GM12878 (cell line): ENCODE measurements at regions not wholly inside any gene's neighbourhood (a gene's known extent, or its start where the extent isn't known, plus 50 kb on each side); places are given as distances from the start of the nearest gene placed in this dataset.

ENCODE experiments used
- ATAC-seq: fragments of 200-7000 bp; cut with Tn5 transposase; 3 replicates; pipeline ENCODE4 v1.9.1; 2020; ENCODE audit warnings: mild to moderate bottlenecking, moderate library complexity
- BruUV-seq: library from RNA; stranded (reverse); fragments of 400-500 nt; replicated peaks from 2 replicates; lab custom pipeline; 2021; lab: Mats Ljungman, UMichigan
- CTCF ChIA-PET: fragments of 300-600 bp; sonication (Branson Sonifier 250); formaldehyde crosslinking; extraction: SDS; loops from one replicate; lab custom pipeline; 2021; ENCODE audit warnings: inconsistent platforms; lab: Yijun Ruan, JAX
- POLR2A ChIA-PET: fragments of 350-600 bp; formaldehyde crosslinking; extraction: SDS; loops from one replicate; lab custom pipeline; 2021; ENCODE audit warnings: inconsistent platforms; lab: Charles Lee
- RAD21 ChIA-PET: fragments of 300-600 bp; sonication (Branson Sonifier 250); formaldehyde crosslinking; loops from one replicate; lab custom pipeline; 2023; ENCODE audit warnings: antibody characterized with exemption; ENCODE audit not compliant: unreplicated experiment; lab: Charles Lee
- SMC1A ChIA-PET: fragments of 300-600 bp; sonication (Branson Sonifier 250); formaldehyde crosslinking; loops from one replicate; lab custom pipeline; 2023; ENCODE audit not compliant: unreplicated experiment, uncharacterized antibody; lab: Charles Lee
- DNase-seq: peaks from one replicate; pipeline ENCODE4 v3.0.0-alpha.2; 2011; ENCODE audit warnings: low read depth, low spot score
- FAIRE-seq: peaks from 3 replicates; lab custom pipeline; 2011; peaks lifted over from hg19 to GRCh38; lab: Jason Lieb, UNC
- H2AFZ ChIP-seq: 2 replicates; pipeline ENCODE4 v1.6.0; 2011; ENCODE audit warnings: low read depth, low read length, control low read depth; ENCODE audit not compliant: control insufficient read depth
- H3K27ac ChIP-seq: 2 replicates; pipeline ENCODE4 v1.5.1; 2011; ENCODE audit warnings: control low read depth; ENCODE audit not compliant: control insufficient read depth, insufficient read depth
- H3K27me3 ChIP-seq, 2 experiments: replicated peaks in 1 of 2; 2 replicates each; pipeline versions ENCODE4 v1.6.0 to v1.6.1; 2011; ENCODE audit warnings: low read length in 1 of 2; ENCODE audit not compliant: control insufficient read depth in 2 of 2, insufficient read depth in 2 of 2
- H3K36me3 ChIP-seq, 2 experiments: 2 replicates each; pipeline ENCODE4 v1.5.1; 2011; ENCODE audit warnings: low read length in 1 of 2; ENCODE audit not compliant: control insufficient read depth in 2 of 2, insufficient read depth in 2 of 2
- H3K4me1 ChIP-seq: 2 replicates; pipeline ENCODE4 v1.6.1; 2011; ENCODE audit warnings: mild to moderate bottlenecking, low read length, moderate library complexity, mixed read lengths; ENCODE audit not compliant: control insufficient read depth, insufficient read depth
- H3K4me2 ChIP-seq: 2 replicates; pipeline ENCODE4 v1.6.0; 2011; ENCODE audit warnings: control low read depth; ENCODE audit not compliant: control insufficient read depth, insufficient read depth
- H3K4me3 ChIP-seq: fragments of 200-600 bp; sonication (generic); 2 replicates; pipeline ENCODE4 v1.5.1; 2016
- H3K79me2 ChIP-seq: 2 replicates; pipeline ENCODE4 v1.6.0; 2011; ENCODE audit warnings: low read length; ENCODE audit not compliant: control insufficient read depth, insufficient read depth
- H3K9ac ChIP-seq: 2 replicates; pipeline ENCODE4 v1.8.0; 2011; ENCODE audit warnings: low read length, control low read depth, mixed read lengths; ENCODE audit not compliant: control insufficient read depth, insufficient read depth
- H3K9me3 ChIP-seq: replicated peaks from 3 replicates; pipeline ENCODE4 v1.5.1; 2011; ENCODE audit warnings: mild to moderate bottlenecking, low read length; ENCODE audit not compliant: control insufficient read depth, insufficient read depth
- H4K20me1 ChIP-seq: 2 replicates; pipeline ENCODE4 v1.6.0; 2011; ENCODE audit not compliant: control insufficient read depth, insufficient read depth
- CHD2 ChIP-seq: IDR thresholded peaks from 2 replicates; pipeline ENCODE4 v1.6.1; 2011; ENCODE audit warnings: low read depth, low read length, improper control_type of control experiment, borderline replicate concordance
- DPF2 ChIP-seq: fragments of 450-650 bp; IDR thresholded peaks from 2 replicates; pipeline ENCODE4 v1.6.1; 2017; ENCODE audit warnings: mild to moderate bottlenecking
- FOS ChIP-seq: IDR thresholded peaks from 3 replicates; pipeline ENCODE4 v1.6.1; 2011; ENCODE audit warnings: borderline replicate concordance; ENCODE audit not compliant: insufficient read length; ENCODE audit errors: extremely low read depth
- HDAC2 ChIP-seq: fragments of 200-600 bp; sonication (generic); IDR thresholded peaks from 2 replicates; pipeline ENCODE4 v1.6.1; 2017
- IKZF2 ChIP-seq, 2 experiments: fragments of 450-650 bp; IDR thresholded peaks; 2 replicates each; pipeline ENCODE4 v1.6.1; 2017; ENCODE audit warnings: mild to moderate bottlenecking in 2 of 2, moderate library complexity in 2 of 2
- MTA2 ChIP-seq: fragments of 450-650 bp; IDR thresholded peaks from 2 replicates; pipeline ENCODE4 v1.6.1; 2016; ENCODE audit warnings: low read depth, mild to moderate bottlenecking, moderate library complexity
- MXI1 ChIP-seq: fragments of 150-350 bp; IDR thresholded peaks from 2 replicates; pipeline ENCODE4 v1.6.1; 2011; ENCODE audit warnings: low read depth, mild to moderate bottlenecking, inconsistent platforms, low read length, improper control_type of control experiment
- NFYB ChIP-seq: IDR thresholded peaks from 2 replicates; pipeline ENCODE4 v1.6.1; 2011; ENCODE audit warnings: low read depth, mild to moderate bottlenecking, low read length, improper control_type of control experiment, moderate library complexity; ENCODE audit not compliant: insufficient read depth
- NR2C2 ChIP-seq: IDR thresholded peaks from 2 replicates; pipeline ENCODE4 v1.6.1; 2011; ENCODE audit warnings: borderline replicate concordance, low read depth; ENCODE audit not compliant: control insufficient read depth, insufficient read length
- SMARCA5 ChIP-seq: fragments of 450-650 bp; IDR thresholded peaks from 2 replicates; pipeline ENCODE4 v1.6.1; 2017; ENCODE audit warnings: mild to moderate bottlenecking
- SPI1 ChIP-seq: IDR thresholded peaks from 2 replicates; pipeline ENCODE4 v1.6.1; 2011; ENCODE audit warnings: low read depth, mild to moderate bottlenecking, low read length, moderate library complexity, borderline replicate concordance; ENCODE audit not compliant: insufficient read depth
- SRF ChIP-seq, 2 experiments: IDR thresholded peaks; 2 replicates each; pipeline ENCODE4 v1.6.1; 2011; ENCODE audit warnings: low read depth in 2 of 2, low read length in 2 of 2, mild to moderate bottlenecking in 1 of 2, moderate library complexity in 1 of 2
- SUZ12 ChIP-seq: fragments of 200-600 bp; sonication (generic); IDR thresholded peaks from one replicate; pipeline ENCODE4 v1.6.1; 2018; ENCODE audit warnings: antibody characterized with exemption, mild to moderate bottlenecking; ENCODE audit not compliant: unreplicated experiment
- ZNF384 ChIP-seq: IDR thresholded peaks from 2 replicates; pipeline ENCODE4 v1.6.1; 2012; ENCODE audit warnings: low read depth, mild to moderate bottlenecking, low read length, improper control_type of control experiment, borderline replicate concordance
- ZNF622 ChIP-seq: fragments of 450-650 bp; IDR thresholded peaks from 2 replicates; pipeline ENCODE4 v1.6.1; 2017; ENCODE audit warnings: mild to moderate bottlenecking, inconsistent platforms
- WGBS: methylation state at CpG from one replicate; pipeline ENCODE4 v1.1.6; 2016; ENCODE audit warnings: low lambda C conversion rate; ENCODE audit not compliant: insufficient replicate concordance, insufficient coverage; ENCODE audit errors: missing lambda C conversion rate; 5-methylcytosine and 5-hydroxymethylcytosine counted together
- in situ Hi-C: fragments of 300-500 bp; cut with MboI; formaldehyde crosslinking; loops from 9 replicates; pipeline ENCODE4 v1.14.3; 2018; ENCODE audit warnings: mixed read lengths
- intact Hi-C: fragments of 100-400 bp; cut with micrococcal nuclease; formaldehyde crosslinking; loops from one replicate; pipeline ENCODE4 v1.14.2; 2022; ENCODE audit not compliant: unreplicated experiment
- TF ChIP-seq, protein P1 (sequence below): fragments of 450-650 bp; IDR thresholded peaks from 2 replicates; pipeline ENCODE4 v1.6.1; 2018; ENCODE audit warnings: borderline replicate concordance, mild to moderate bottlenecking; ENCODE audit not compliant: partially characterized antibody
- TF ChIP-seq, protein P2 (sequence below): fragments of 450-650 bp; conservative IDR thresholded peaks from 2 replicates; pipeline ENCODE4 v1.6.1; 2017; ENCODE audit warnings: mild to moderate bottlenecking, moderate library complexity
- TF ChIP-seq, protein P3 (sequence below): fragments of 450-650 bp; IDR thresholded peaks from 2 replicates; pipeline ENCODE4 v1.6.1; 2017; ENCODE audit warnings: mild to moderate bottlenecking

DNA sequence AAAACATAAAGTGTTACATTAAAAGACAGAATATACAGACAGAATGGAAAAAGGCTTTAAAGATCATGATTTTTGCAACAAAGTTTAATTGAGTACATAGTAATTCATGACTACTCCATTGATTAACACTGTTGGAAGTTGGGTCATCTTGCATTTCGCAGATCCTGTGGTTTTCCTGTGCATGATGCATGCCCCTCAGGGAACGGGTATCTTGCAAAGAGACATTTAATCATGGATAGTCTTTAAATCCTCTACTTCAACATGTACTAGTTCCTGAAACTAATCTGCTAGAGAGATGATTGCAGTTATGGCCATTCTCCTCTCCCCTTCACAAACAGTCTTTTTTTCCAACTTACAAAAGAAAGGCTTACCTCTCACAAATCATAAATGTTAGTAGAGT is 155.6 kb upstream of the DSEL start (continued):
- TF ChIP-seq HDAC2, result no peak
- TF ChIP-seq FOS, result no peak
- TF ChIP-seq NR2C2, result no peak
- TF ChIP-seq, all 136 proteins: peak for 0

DNA sequence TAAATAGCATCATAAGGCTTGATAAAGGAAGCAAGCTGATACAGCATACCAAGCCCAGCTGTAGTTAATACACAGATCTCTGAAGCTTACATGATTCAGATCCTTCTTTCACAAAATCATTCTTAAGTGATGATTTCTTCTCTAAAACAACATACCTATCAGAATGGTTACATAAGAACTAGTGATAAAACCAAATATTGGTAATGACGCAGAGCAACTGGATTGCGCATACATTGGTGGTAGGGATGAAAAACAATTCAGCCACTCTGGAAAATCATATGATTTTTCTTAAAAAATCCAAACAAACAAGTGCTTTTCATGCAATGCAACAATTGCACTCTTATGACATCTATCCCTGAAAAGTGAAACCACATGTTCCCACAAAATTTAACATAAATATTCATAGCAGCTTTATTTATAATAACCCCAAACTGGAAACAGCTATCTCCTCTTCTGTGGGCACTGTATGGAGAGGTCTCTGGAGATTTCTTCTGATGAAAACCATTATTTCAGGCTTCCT is 153.6 kb upstream of the DSEL start:
- CTCF ChIA-PET, result no interaction called here
- H3K9me3 ChIP-seq, result no peaks in the 10 kb centered on the region
- SMC1A ChIA-PET, result no interaction called here
- FAIRE-seq (no peak), DNase-seq (no peak), ATAC-seq (no peak)
- RAD21 ChIA-PET, result no interaction called here
- in situ Hi-C loops, result no loop called here
- H3K4me3 ChIP-seq, result no peak overlapping the region
- no peaks in the 10 kb centered on the region for H4K20me1 ChIP-seq
- BruUV-seq, result no TSS peak
- H3K27ac ChIP-seq, result no peak overlapping the region
- POLR2A ChIA-PET, result no interaction called here
- H3K27me3 ChIP-seq, result no peaks in the 10 kb centered on the region
- H3K4me1 ChIP-seq, result no peaks in the 10 kb centered on the region
- no peak overlapping the region for H2AFZ ChIP-seq
- H3K4me2 ChIP-seq, result no peak overlapping the region
- no peaks in the 10 kb centered on the region for H3K36me3 ChIP-seq
- WGBS, result 53% methylated on average over 2 of the region's 2 CpGs
- no peaks in the 10 kb centered on the region for H3K79me2 ChIP-seq
- H3K9ac ChIP-seq, result no peak overlapping the region
- intact Hi-C loops, result no loop called here
- TF ChIP-seq, protein P1, sequence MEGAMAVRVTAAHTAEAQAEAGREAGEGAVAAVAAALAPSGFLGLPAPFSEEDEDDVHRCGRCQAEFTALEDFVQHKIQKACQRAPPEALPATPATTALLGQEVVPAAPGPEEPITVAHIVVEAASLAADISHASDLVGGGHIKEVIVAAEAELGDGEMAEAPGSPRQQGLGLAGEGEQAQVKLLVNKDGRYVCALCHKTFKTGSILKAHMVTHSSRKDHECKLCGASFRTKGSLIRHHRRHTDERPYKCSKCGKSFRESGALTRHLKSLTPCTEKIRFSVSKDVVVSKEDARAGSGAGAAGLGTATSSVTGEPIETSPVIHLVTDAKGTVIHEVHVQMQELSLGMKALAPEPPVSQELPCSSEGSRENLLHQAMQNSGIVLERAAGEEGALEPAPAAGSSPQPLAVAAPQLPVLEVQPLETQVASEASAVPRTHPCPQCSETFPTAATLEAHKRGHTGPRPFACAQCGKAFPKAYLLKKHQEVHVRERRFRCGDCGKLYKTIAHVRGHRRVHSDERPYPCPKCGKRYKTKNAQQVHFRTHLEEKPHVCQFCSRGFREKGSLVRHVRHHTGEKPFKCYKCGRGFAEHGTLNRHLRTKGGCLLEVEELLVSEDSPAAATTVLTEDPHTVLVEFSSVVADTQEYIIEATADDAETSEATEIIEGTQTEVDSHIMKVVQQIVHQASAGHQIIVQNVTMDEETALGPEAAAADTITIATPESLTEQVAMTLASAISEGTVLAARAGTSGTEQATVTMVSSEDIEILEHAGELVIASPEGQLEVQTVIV, result no peak
- TF ChIP-seq, protein P2, sequence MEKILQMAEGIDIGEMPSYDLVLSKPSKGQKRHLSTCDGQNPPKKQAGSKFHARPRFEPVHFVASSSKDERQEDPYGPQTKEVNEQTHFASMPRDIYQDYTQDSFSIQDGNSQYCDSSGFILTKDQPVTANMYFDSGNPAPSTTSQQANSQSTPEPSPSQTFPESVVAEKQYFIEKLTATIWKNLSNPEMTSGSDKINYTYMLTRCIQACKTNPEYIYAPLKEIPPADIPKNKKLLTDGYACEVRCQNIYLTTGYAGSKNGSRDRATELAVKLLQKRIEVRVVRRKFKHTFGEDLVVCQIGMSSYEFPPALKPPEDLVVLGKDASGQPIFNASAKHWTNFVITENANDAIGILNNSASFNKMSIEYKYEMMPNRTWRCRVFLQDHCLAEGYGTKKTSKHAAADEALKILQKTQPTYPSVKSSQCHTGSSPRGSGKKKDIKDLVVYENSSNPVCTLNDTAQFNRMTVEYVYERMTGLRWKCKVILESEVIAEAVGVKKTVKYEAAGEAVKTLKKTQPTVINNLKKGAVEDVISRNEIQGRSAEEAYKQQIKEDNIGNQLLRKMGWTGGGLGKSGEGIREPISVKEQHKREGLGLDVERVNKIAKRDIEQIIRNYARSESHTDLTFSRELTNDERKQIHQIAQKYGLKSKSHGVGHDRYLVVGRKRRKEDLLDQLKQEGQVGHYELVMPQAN, result no peak
- TF ChIP-seq SUZ12 (no peak), NFYB (no peak), SPI1 (no peak), ZNF384 (no peak), ZNF622 (no peak), SRF (IDR thresholded peaks at IDR 0.05; ENCODE audit: low read depth in 2 of 2, low read length in 2 of 2) (no peak), CHD2 (no peak), MXI1 (no peak), FOS (no peak), DPF2 (no peak), IKZF2 (IDR thresholded peaks at IDR 0.05) (no peak), SMARCA5 (no peak), MTA2 (no peak)
- TF ChIP-seq, protein P3, sequence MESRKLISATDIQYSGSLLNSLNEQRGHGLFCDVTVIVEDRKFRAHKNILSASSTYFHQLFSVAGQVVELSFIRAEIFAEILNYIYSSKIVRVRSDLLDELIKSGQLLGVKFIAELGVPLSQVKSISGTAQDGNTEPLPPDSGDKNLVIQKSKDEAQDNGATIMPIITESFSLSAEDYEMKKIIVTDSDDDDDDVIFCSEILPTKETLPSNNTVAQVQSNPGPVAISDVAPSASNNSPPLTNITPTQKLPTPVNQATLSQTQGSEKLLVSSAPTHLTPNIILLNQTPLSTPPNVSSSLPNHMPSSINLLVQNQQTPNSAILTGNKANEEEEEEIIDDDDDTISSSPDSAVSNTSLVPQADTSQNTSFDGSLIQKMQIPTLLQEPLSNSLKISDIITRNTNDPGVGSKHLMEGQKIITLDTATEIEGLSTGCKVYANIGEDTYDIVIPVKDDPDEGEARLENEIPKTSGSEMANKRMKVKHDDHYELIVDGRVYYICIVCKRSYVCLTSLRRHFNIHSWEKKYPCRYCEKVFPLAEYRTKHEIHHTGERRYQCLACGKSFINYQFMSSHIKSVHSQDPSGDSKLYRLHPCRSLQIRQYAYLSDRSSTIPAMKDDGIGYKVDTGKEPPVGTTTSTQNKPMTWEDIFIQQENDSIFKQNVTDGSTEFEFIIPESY, result no peak
